Suprapubic skin (tissue), 4 donors: ENCODE measurements at regions not wholly inside any gene's neighbourhood (a gene's known extent, or its start where the extent isn't known, plus 50 kb on each side); places are given as distances from the start of the nearest gene placed in this dataset.

Experiments
- DNase-seq, 2 donors: peaks; one replicate each; pipeline ENCODE4 v3.0.0-alpha.2; 2019; ENCODE audit warnings: low spot score in 2 of 2
- H3K27ac ChIP-seq: fragments of 200-600 bp; sonication (generic); one replicate; pipeline ENCODE4 v1.5.1; 2019
- H3K27me3 ChIP-seq: fragments of 200-600 bp; sonication (generic); one replicate; pipeline ENCODE4 v1.5.1; 2019
- H3K36me3 ChIP-seq: fragments of 200-600 bp; sonication (generic); one replicate; pipeline ENCODE4 v1.5.1; 2019
- H3K4me1 ChIP-seq: fragments of 200-600 bp; sonication (generic); one replicate; pipeline ENCODE4 v1.5.1; 2019
- H3K4me3 ChIP-seq: fragments of 200-600 bp; sonication (generic); one replicate; pipeline ENCODE4 v1.5.1; 2019; ENCODE audit warnings: mild to moderate bottlenecking
- H3K9me3 ChIP-seq: fragments of 200-600 bp; sonication (generic); one replicate; pipeline ENCODE4 v1.5.1; 2019
- EP300 ChIP-seq: sonication (generic); formaldehyde crosslinking; IDR thresholded peaks from one replicate; pipeline ENCODE4 v1.6.1; 2017; ENCODE audit warnings: antibody characterized with exemption
- POLR2A ChIP-seq, 2 donors: fragments of 450-650 bp; IDR thresholded peaks; one replicate each; pipeline ENCODE4 v1.6.1; 2017; ENCODE audit warnings: antibody characterized with exemption in 2 of 2, mild to moderate bottlenecking in 2 of 2, moderate library complexity in 2 of 2
- POLR2AphosphoS5 ChIP-seq, 3 donors: sonication (generic); formaldehyde crosslinking; IDR thresholded peaks; one replicate each; pipeline ENCODE4 v1.6.1; 2017; ENCODE audit warnings: antibody characterized with exemption in 3 of 3
- WGBS: methylation state at CpG from one replicate; pipeline ENCODE4 v1.1.5; 2018; 5-methylcytosine and 5-hydroxymethylcytosine counted together
- TF ChIP-seq, protein P1 (sequence below), 2 donors: fragments of 200-600 bp in 1 of 2; fragments of 450-650 bp in 1 of 2; sonication (generic) in 1 of 2; IDR thresholded peaks; one replicate each; pipeline ENCODE4 v1.5.1; 2016 to 2019; ENCODE audit warnings: antibody characterized with exemption in 2 of 2, mild to moderate bottlenecking in 1 of 2, moderate library complexity in 1 of 2

DNA sequence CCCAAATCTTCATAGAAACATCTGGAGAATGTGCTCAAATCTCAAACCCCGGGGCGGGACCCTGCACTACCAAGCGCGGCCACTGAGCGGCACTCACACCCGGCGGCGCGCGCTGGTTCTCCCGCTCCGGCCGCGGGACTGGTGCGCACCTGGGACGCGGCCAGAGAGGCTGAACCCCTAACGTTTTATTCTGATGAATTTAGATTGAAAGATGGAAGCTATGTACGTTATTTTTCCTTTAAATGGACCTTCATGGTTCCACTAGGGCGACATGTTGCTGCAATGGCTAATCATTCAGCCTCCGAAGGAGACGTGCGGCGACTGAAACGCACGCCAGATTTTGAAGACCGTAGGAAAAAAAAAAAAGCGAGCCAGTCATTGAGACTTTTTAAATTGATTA is 107.0 kb upstream of the INSIG1 start:
- Histone ChIP-seq H3K36me3 (no peaks in the 10 kb centered on the region), H3K4me1 (peaks cover 4% of the 10 kb centered on the region), H3K9me3 (peaks cover 13% of the 10 kb centered on the region), H3K27me3 (peaks cover 21% of the 10 kb centered on the region), H3K27ac (no peak overlapping the region), H3K4me3 (peak overlapping the region; percentile 1)
- no peak for DNase-seq
- whole genome bisulfite sequencing: 12% methylated on average over 28 of the region's 28 CpGs
- no peak for TF ChIP-seq EP300
- TF ChIP-seq, protein P1, sequence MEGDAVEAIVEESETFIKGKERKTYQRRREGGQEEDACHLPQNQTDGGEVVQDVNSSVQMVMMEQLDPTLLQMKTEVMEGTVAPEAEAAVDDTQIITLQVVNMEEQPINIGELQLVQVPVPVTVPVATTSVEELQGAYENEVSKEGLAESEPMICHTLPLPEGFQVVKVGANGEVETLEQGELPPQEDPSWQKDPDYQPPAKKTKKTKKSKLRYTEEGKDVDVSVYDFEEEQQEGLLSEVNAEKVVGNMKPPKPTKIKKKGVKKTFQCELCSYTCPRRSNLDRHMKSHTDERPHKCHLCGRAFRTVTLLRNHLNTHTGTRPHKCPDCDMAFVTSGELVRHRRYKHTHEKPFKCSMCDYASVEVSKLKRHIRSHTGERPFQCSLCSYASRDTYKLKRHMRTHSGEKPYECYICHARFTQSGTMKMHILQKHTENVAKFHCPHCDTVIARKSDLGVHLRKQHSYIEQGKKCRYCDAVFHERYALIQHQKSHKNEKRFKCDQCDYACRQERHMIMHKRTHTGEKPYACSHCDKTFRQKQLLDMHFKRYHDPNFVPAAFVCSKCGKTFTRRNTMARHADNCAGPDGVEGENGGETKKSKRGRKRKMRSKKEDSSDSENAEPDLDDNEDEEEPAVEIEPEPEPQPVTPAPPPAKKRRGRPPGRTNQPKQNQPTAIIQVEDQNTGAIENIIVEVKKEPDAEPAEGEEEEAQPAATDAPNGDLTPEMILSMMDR (IDR thresholded peaks at IDR 0.05): peak; percentile 76 to 93

DNA sequence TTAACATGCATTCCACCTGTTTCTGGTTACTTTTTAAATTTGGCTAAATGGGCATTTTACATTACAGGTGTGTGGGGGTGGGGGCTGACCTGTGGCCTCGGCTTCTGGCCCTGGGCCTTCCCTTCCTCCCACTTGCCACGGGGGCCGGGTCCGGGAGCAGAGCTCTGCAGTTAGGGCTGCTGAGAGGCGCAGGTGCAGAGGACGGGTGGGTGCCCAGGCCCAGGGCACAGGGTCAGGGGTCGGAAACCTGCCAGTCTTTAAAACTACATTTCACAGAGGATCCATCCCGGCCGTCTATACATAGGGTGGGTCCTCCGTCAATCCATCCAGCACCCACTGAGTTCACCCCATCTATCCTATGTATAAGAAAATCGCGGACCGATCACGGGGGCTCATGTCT is 106.5 kb upstream of the INSIG1 start:
- Histone ChIP-seq H3K27me3 (peaks cover 21% of the 10 kb centered on the region), H3K4me3 (no peak overlapping the region), H3K9me3 (peaks cover 13% of the 10 kb centered on the region), H3K27ac (no peak overlapping the region), H3K36me3 (no peaks in the 10 kb centered on the region), H3K4me1 (peaks cover 4% of the 10 kb centered on the region)
- TF ChIP-seq POLR2A (IDR thresholded peaks at IDR 0.05) (no peak), POLR2AphosphoS5 (IDR thresholded peaks at IDR 0.05) (no peak), EP300 (no peak)
- TF ChIP-seq, protein P1 (IDR thresholded peaks at IDR 0.05): no peak
- WGBS: 66% methylated on average over 13 of the region's 14 CpGs
- no peak for DNase-seq

DNA sequence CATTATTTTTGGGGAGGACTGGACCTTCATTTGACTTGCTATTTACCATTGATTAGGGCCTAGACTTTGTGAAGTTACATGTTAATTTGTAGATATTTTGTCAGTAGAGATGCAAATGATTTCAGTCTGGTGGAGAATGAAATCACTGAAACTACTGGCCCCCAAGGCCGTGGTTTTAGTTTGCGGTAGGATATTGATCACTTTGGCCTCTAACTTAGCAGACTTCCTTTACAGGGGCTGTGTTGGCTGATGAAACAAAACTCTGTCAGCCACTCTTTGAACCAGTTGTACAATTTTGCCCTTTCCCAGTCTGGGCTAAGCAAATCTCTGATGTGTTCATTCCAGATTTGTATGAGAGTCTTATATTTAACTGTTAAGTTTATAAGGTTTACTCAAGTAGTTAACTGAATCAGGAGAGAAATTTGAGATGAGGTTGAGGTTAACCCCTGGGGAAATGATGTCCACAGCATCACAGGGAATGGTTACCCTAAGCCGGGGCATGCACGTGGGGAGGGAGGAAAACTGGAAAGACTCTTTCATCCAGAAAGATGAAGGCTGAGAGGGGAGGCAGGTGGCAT is 105.7 kb upstream of the INSIG1 start:
- Histone ChIP-seq H3K27ac (no peak overlapping the region), H3K4me1 (peaks cover 4% of the 10 kb centered on the region), H3K27me3 (peaks cover 21% of the 10 kb centered on the region), H3K9me3 (peaks cover 11% of the 10 kb centered on the region), H3K36me3 (no peaks in the 10 kb centered on the region), H3K4me3 (no peak overlapping the region)
- no peak for DNase-seq
- TF ChIP-seq POLR2AphosphoS5 (IDR thresholded peaks at IDR 0.05): no peak
- TF ChIP-seq POLR2A (IDR thresholded peaks at IDR 0.05): no peak
- no peak for TF ChIP-seq EP300
- TF ChIP-seq, protein P1 (IDR thresholded peaks at IDR 0.05): no peak
- WGBS: 72% methylated on average over 4 of the region's 4 CpGs

DNA sequence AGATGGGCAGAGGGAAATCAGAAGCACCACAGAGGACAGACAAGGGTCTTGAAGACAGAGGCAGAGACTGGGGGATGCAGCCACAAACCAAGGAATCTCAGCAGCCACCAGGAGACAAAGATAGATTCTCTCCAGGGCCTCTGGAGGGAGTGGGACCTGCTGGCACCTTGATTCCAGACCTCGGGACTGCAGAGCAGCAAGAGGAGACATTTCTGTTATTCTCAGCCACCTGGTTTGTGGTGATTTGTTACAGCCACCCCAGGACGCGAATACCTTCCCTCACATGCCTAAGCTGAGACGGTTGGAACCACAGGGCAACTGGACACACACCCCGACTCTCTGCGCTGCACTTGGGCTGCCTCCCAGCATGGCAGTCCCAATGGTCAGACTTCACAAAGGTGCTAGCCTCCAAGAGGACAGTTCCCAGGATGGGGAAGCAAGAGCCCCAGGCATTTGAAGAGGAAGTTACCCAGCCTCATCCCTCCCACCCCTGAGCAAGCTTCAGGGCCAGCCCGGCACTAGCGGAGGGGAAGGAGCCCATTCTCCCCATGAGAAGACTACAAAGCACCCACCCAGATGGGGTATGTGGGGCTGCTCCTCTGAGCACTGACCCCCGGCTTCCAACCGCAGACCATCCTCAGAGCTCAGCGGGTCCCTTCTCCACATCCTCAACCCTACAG is 104.6 kb upstream of the INSIG1 start:
- WGBS: 92% methylated on average over 6 of the region's 11 CpGs
- Histone ChIP-seq H3K27me3 (peaks cover 19% of the 10 kb centered on the region), H3K27ac (no peak overlapping the region), H3K4me1 (peaks cover 4% of the 10 kb centered on the region), H3K36me3 (no peaks in the 10 kb centered on the region), H3K4me3 (no peak overlapping the region), H3K9me3 (peaks cover 12% of the 10 kb centered on the region)
- peak in 1 of 2 donors; percentile 30 for DNase-seq
- TF ChIP-seq, protein P1 (IDR thresholded peaks at IDR 0.05): no peak
- TF ChIP-seq POLR2A (IDR thresholded peaks at IDR 0.05) (no peak), EP300 (no peak), POLR2AphosphoS5 (IDR thresholded peaks at IDR 0.05) (no peak)

DNA sequence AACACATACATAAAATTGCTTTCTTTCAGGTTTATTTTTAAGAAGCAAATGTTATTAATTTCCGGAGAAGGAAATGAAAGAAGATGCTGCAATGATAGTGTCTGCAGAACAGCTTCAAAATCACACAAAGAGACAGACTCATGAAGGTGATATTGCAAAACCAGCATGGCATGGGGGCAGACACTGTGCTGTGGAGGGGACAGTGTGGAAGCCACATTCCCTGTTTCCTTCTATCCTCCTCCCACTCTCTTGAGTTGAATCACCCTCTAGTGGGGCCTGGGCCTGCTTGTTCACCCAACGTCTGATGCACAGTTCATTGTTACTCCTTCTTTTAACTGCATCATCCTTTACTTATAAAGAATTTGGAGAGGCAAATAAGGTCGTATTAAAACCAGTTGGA is 104.0 kb upstream of the INSIG1 start:
- peaks cover 12% of the 10 kb centered on the region for H3K9me3 ChIP-seq
- H3K36me3 ChIP-seq: no peaks in the 10 kb centered on the region
- H3K27ac ChIP-seq: no peak overlapping the region
- 67% methylated on average over 3 of the region's 3 CpGs for WGBS
- H3K4me3 ChIP-seq: no peak overlapping the region
- DNase-seq: no peak
- H3K27me3 ChIP-seq: peaks cover 19% of the 10 kb centered on the region
- TF ChIP-seq, protein P1 (IDR thresholded peaks at IDR 0.05): no peak
- TF ChIP-seq POLR2AphosphoS5 (IDR thresholded peaks at IDR 0.05): no peak
- TF ChIP-seq POLR2A (IDR thresholded peaks at IDR 0.05): no peak
- no peak for TF ChIP-seq EP300
- H3K4me1 ChIP-seq: peaks cover 4% of the 10 kb centered on the region
